AG09319 (cell line): ENCODE measurements at regions not wholly inside any gene's neighbourhood (a gene's known extent, or its start where the extent isn't known, plus 50 kb on each side); places are given as distances from the start of the nearest gene placed in this dataset.

ENCODE experiments used
- DNase-seq: peaks from one replicate; pipeline ENCODE4 v3.0.0-alpha.2; 2010; ENCODE audit warnings: low read depth; ENCODE audit errors: extremely low read depth
- CTCF ChIP-seq: IDR thresholded peaks from 2 replicates; pipeline ENCODE4 v1.5.1; 2011; ENCODE audit warnings: low read depth, mild to moderate bottlenecking, inconsistent platforms, low read length, moderate library complexity

DNA sequence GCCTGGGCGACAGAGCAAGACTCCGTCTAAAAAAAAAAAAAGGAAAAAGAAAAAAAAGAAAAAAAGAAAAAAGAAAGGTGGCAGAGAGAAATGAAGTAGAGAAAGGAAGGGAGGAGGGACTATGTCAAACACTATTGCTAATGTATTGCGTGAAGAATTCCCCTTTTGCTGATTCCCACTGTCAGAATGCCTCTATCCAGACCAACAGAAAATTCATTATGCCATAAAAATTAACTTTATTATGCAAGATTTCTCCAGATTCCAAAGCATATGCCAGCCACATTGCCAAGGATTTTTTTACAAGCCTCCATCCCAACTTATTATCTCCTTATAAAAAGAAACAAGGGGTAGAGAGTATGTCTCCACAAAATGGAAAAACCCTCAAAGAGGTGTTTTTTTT is 209.3 kb downstream of the MTERF1 start:
- TF ChIP-seq CTCF: no peak

GRCh38 chr7:91674470-91674869 is 206.0 kb downstream of the MTERF1 start:
- DNase-seq: no peak
- TF ChIP-seq CTCF: no peak

More for the DNA sequence above, 209.3 kb downstream of the MTERF1 start:
- DNase-seq: no peak

- no peak for DNase-seq
- no peak for TF ChIP-seq CTCF
Measured at GRCh38 chr7:91681718-91682117, 198.8 kb downstream of the MTERF1 start.

GRCh38 chr7:91683823-91684222 is 196.7 kb downstream of the MTERF1 start:
- no peak for DNase-seq
- TF ChIP-seq CTCF: no peak

DNA sequence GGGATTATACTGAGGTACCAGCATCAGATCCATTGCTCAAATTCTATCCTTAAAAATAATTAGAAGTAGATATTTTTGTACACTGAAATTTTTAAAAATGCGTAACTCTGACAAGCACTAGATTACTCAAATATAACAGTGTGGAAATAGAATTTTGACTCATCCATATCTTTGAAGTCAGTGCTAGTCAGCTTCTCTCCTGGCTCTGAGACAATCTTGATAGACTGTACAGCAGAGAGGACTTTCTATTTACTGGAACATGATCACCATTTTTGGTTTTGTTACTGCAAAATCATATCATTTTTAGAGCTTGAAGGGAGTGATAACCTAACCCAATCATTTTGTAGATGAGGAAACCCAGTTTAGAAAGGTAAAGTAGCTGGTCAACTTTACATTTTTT is 195.0 kb downstream of the MTERF1 start:
- DNase-seq: no peak
- no peak for TF ChIP-seq CTCF

DNA sequence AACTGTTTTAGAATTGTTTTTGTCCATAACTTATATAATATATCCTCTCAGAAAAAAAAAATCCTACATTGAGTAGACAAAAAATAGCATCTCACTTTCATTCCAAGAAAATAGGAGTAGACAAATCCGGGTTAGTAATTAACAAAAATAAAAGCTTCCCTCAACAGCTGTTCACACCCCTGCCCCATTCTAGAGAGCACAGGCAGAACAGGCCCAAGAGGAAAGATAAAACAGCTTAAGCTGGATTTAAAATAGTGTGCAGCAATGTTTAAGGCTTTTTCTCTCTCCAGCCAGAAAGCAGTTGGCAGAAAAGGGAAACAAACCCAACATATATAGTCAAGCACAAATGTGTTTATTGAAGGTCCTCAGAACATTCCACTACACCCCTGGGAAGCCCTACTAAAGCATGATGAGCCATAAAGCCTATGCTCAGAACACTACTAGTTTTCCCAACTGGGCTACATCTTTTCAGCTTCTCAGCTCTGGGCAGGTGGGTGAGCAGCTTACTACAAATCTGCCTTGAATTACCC is 189.9 kb downstream of the MTERF1 start:
- TF ChIP-seq CTCF: no peak
- DNase-seq: no peak

- no peak for DNase-seq
- no peak for TF ChIP-seq CTCF
Measured at GRCh38 chr7:91691865-91692264, 188.6 kb downstream of the MTERF1 start.
